ENCODE measurements at regions not wholly inside any gene's neighbourhood (a gene's known extent, or its start where the extent isn't known, plus 50 kb on each side); places are given as distances from the start of the nearest gene placed in this dataset.

GRCh38 chr3:152206243-152206760, 62.4 kb upstream of the MBNL1 start:
- Histone ChIP-seq H3K4me1 (ENCODE audit: control insufficient read depth in 1 of 2, insufficient read depth in 2 of 2, low read length in 2 of 2) (peaks cover 6 to 8% of the 10 kb centered on the region in 2 donors), H3K27ac (ENCODE audit: low read depth in 1 of 2, low read length in 2 of 2) (no peak overlapping the region), H3K36me3 (ENCODE audit: control insufficient read depth in 1 of 2, insufficient read depth in 2 of 2, low read length in 1 of 2) (peaks cover 0 to 3% of the 10 kb centered on the region in 2 donors), H3K4me3 (ENCODE audit: low read length in 2 of 2) (peak overlapping the region in 1 of 2 donors; percentile 26), H3K9me3 (ENCODE audit: control insufficient read depth, low read length) (no peaks in the 10 kb centered on the region), H3K27me3 (ENCODE audit: control insufficient read depth in 1 of 2, insufficient read depth in 2 of 2, low read length in 1 of 2) (no peaks in the 10 kb centered on the region)
- ATAC-seq (ENCODE audit: low FRiP score) (no peak), DNase-seq (no peak)
- WGBS, 2 donors: 99 to 100% methylated on average over 3 of the region's 3 CpGs
- intact Hi-C loops (cut with DNase I): loop anchor here in 1 of 2 donors (10.0 kb wide), 1 partner anchor 132 kb away; no protein-coding TSS in a partner anchor

GRCh38 chr3:152208439-152208838, 60.3 kb upstream of the MBNL1 start:
- intact Hi-C loops (cut with DNase I): loop anchor here in 1 of 2 donors (10.0 kb wide), 1 partner anchor 134 kb away; no protein-coding TSS in a partner anchor
- ATAC-seq (ENCODE audit: low FRiP score) (no peak), DNase-seq (no peak)
- Histone ChIP-seq H3K36me3 (ENCODE audit: control insufficient read depth in 1 of 2, insufficient read depth in 2 of 2, low read length in 1 of 2) (peaks cover 0 to 3% of the 10 kb centered on the region in 2 donors), H3K4me3 (ENCODE audit: low read length in 2 of 2) (no peak overlapping the region), H3K27ac (ENCODE audit: low read depth in 1 of 2, low read length in 2 of 2) (no peak overlapping the region), H3K27me3 (ENCODE audit: control insufficient read depth in 1 of 2, insufficient read depth in 2 of 2, low read length in 1 of 2) (no peaks in the 10 kb centered on the region), H3K9me3 (ENCODE audit: control insufficient read depth, low read length) (no peaks in the 10 kb centered on the region), H3K4me1 (ENCODE audit: control insufficient read depth in 1 of 2, insufficient read depth in 2 of 2, low read length in 2 of 2) (peaks cover 6 to 9% of the 10 kb centered on the region in 2 donors)
- 62 to 73% methylated on average over 2 of the region's 2 CpGs for WGBS, 2 donors

DNA sequence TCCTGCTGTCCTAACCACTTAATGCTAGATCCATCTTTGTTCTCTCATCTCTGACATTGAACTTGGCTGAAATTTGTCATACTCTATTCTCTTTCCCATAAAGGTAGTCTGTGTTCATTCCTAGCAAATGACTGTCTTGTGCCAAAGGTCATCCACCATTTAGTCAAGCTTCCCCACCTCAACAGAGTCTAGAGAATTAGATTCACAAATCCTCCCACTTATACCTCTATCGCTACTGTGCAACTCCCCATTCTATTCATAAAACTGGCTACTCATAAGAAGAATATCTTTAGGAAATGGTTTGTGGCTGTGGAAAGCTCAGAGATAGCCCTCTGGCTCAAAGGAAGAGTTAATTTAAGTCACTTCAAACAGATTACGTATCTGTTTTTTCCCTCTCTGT, 59.7 kb upstream of the MBNL1 start:
- WGBS, 2 donors: 92 to 93% methylated on average over 2 of the region's 2 CpGs
- H3K36me3 ChIP-seq (ENCODE audit: control insufficient read depth in 1 of 2, insufficient read depth in 2 of 2, low read length in 1 of 2): peaks cover 0 to 3% of the 10 kb centered on the region in 2 donors
- H3K27me3 ChIP-seq (ENCODE audit: control insufficient read depth in 1 of 2, insufficient read depth in 2 of 2, low read length in 1 of 2): no peaks in the 10 kb centered on the region
- DNase-seq (no peak), ATAC-seq (ENCODE audit: low FRiP score) (no peak)
- H3K27ac ChIP-seq (ENCODE audit: low read depth in 1 of 2, low read length in 2 of 2): no peak overlapping the region
- H3K4me3 ChIP-seq (ENCODE audit: low read length in 2 of 2): no peak overlapping the region
- H3K9me3 ChIP-seq (ENCODE audit: control insufficient read depth, low read length): no peaks in the 10 kb centered on the region
- intact Hi-C loops (cut with DNase I): loop anchor here in 1 of 2 donors (10.0 kb wide), 1 partner anchor 134 kb away; no protein-coding TSS in a partner anchor
- peaks cover 6 to 9% of the 10 kb centered on the region in 2 donors for H3K4me1 ChIP-seq (ENCODE audit: control insufficient read depth in 1 of 2, insufficient read depth in 2 of 2, low read length in 2 of 2)

GRCh38 chr3:152209776-152210175, 59.0 kb upstream of the MBNL1 start:
- no peak for ATAC-seq (ENCODE audit: low FRiP score)
- H3K27ac ChIP-seq (ENCODE audit: low read depth in 1 of 2, low read length in 2 of 2): no peak overlapping the region
- H3K36me3 ChIP-seq (ENCODE audit: control insufficient read depth in 1 of 2, insufficient read depth in 2 of 2, low read length in 1 of 2): peaks cover 0 to 3% of the 10 kb centered on the region in 2 donors
- no peak for DNase-seq
- H3K4me1 ChIP-seq (ENCODE audit: control insufficient read depth in 1 of 2, insufficient read depth in 2 of 2, low read length in 2 of 2): peaks cover 6 to 9% of the 10 kb centered on the region in 2 donors
- WGBS, 2 donors: 77 to 96% methylated on average over 5 of the region's 5 CpGs
- H3K4me3 ChIP-seq (ENCODE audit: low read length in 2 of 2): no peak overlapping the region
- no peaks in the 10 kb centered on the region for H3K27me3 ChIP-seq (ENCODE audit: control insufficient read depth in 1 of 2, insufficient read depth in 2 of 2, low read length in 1 of 2)
- H3K9me3 ChIP-seq (ENCODE audit: control insufficient read depth, low read length): no peaks in the 10 kb centered on the region
- intact Hi-C loops (cut with DNase I): loop anchor here in 1 of 2 donors (10.0 kb wide), 1 partner anchor 135 kb away; no protein-coding TSS in a partner anchor

DNA sequence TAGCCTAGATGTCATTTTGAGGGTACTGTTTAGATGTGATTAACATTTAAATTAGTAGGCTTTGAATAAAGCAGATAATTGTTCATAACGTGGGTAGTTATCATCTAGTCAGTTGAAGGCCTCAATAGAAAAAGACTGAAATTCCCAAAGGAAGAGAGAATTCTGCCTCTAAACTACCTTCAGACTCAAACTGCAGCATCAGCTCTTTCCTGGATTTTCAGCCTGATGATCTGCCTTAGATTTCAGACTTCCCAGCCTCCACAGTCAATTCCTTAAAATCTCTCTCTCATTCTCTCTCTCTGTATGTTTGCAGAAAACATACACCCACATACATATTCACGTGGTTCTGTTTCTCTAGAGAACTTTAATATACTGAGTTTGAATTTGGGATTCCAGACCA, 58.0 kb upstream of the MBNL1 start:
- WGBS, 2 donors: 79 to 81% methylated on average over 2 of the region's 2 CpGs

DNA sequence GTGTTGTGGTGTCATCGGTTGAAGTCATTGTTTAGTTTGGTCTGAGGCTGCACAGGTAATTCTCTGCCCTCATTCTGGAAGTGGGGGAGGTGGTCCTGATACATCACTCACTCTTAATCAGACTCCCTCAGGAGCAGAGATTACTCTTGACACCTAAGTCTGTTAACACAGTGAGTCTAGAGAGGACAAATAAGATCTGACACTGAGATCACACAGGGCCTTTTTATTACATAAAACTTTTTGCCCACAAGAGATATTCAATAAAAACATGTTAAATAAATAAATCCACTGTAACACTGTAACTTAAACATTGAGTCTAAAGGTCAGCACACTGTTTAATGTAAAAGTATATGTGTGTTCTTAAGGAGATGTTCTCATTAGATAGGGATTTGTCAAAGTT, 57.1 kb upstream of the MBNL1 start:
- intact Hi-C loops (cut with DNase I): no loop called here

More for the DNA sequence above, 58.0 kb upstream of the MBNL1 start:
- Histone ChIP-seq H3K36me3 (ENCODE audit: control insufficient read depth in 1 of 2, insufficient read depth in 2 of 2, low read length in 1 of 2) (peaks cover 0 to 3% of the 10 kb centered on the region in 2 donors), H3K4me3 (ENCODE audit: low read length in 2 of 2) (no peak overlapping the region), H3K9me3 (ENCODE audit: control insufficient read depth, low read length) (no peaks in the 10 kb centered on the region), H3K27ac (ENCODE audit: low read depth in 1 of 2, low read length in 2 of 2) (no peak overlapping the region), H3K27me3 (ENCODE audit: control insufficient read depth in 1 of 2, insufficient read depth in 2 of 2, low read length in 1 of 2) (no peaks in the 10 kb centered on the region), H3K4me1 (ENCODE audit: control insufficient read depth in 1 of 2, insufficient read depth in 2 of 2, low read length in 2 of 2) (peaks cover 6 to 9% of the 10 kb centered on the region in 2 donors)
- intact Hi-C loops (cut with DNase I): no loop called here
- DNase-seq (no peak), ATAC-seq (ENCODE audit: low FRiP score) (no peak)

DNA sequence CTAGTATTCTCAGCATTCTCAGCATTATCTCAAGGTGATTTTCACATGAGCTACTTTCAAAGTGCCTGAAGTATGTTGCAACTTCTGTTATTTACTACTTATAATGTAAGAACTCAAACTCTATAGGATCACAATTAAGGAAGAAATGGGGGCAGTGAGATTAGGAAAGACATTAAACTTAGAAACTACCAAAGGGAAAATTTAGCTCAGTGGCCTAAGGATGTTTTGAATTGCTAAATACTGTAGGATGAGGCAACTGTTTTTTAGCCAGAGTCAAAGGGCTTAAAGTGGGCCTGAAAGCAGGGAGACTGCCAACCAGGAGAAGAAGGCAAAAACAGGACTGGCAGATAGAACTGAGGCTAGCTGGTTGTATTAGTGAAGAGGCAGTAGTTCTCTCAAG, 55.5 kb upstream of the MBNL1 start:
- H3K4me3 ChIP-seq (ENCODE audit: low read length in 2 of 2): no peak overlapping the region
- H3K27me3 ChIP-seq (ENCODE audit: control insufficient read depth in 1 of 2, insufficient read depth in 2 of 2, low read length in 1 of 2): no peaks in the 10 kb centered on the region
- intact Hi-C loops (cut with DNase I): no loop called here
- ATAC-seq (ENCODE audit: low FRiP score) (no peak), DNase-seq (no peak)
- H3K36me3 ChIP-seq (ENCODE audit: control insufficient read depth in 1 of 2, insufficient read depth in 2 of 2, low read length in 1 of 2): peaks cover 0 to 3% of the 10 kb centered on the region in 2 donors
- peaks cover 4 to 7% of the 10 kb centered on the region in 2 donors for H3K4me1 ChIP-seq (ENCODE audit: control insufficient read depth in 1 of 2, insufficient read depth in 2 of 2, low read length in 2 of 2)
- H3K9me3 ChIP-seq (ENCODE audit: control insufficient read depth, low read length): no peaks in the 10 kb centered on the region
- peak overlapping the region in 1 of 2 donors; percentile 78 for H3K27ac ChIP-seq (ENCODE audit: low read depth in 1 of 2, low read length in 2 of 2)

More for the DNA sequence above, 57.1 kb upstream of the MBNL1 start:
- no peaks in the 10 kb centered on the region for H3K9me3 ChIP-seq (ENCODE audit: control insufficient read depth, low read length)
- DNase-seq (no peak), ATAC-seq (ENCODE audit: low FRiP score) (no peak)
- peaks cover 0 to 3% of the 10 kb centered on the region in 2 donors for H3K36me3 ChIP-seq (ENCODE audit: control insufficient read depth in 1 of 2, insufficient read depth in 2 of 2, low read length in 1 of 2)
- no peak overlapping the region for H3K4me3 ChIP-seq (ENCODE audit: low read length in 2 of 2)
- H3K27ac ChIP-seq (ENCODE audit: low read depth in 1 of 2, low read length in 2 of 2): peak overlapping the region in 1 of 2 donors; percentile 14
- H3K27me3 ChIP-seq (ENCODE audit: control insufficient read depth in 1 of 2, insufficient read depth in 2 of 2, low read length in 1 of 2): no peaks in the 10 kb centered on the region
- 94 to 99% methylated on average over 1 of the region's 1 CpG for WGBS, 2 donors
- H3K4me1 ChIP-seq (ENCODE audit: control insufficient read depth in 1 of 2, insufficient read depth in 2 of 2, low read length in 2 of 2): peaks cover 6 to 7% of the 10 kb centered on the region in 2 donors

- intact Hi-C loops (cut with DNase I): no loop called here
- DNase-seq: no peak
- Histone ChIP-seq H3K27me3 (ENCODE audit: control insufficient read depth in 1 of 2, insufficient read depth in 2 of 2, low read length in 1 of 2) (no peaks in the 10 kb centered on the region), H3K36me3 (ENCODE audit: control insufficient read depth in 1 of 2, insufficient read depth in 2 of 2, low read length in 1 of 2) (peaks cover 0 to 1% of the 10 kb centered on the region in 2 donors), H3K9me3 (ENCODE audit: control insufficient read depth, low read length) (no peaks in the 10 kb centered on the region), H3K4me1 (ENCODE audit: control insufficient read depth in 1 of 2, insufficient read depth in 2 of 2, low read length in 2 of 2) (peaks cover 2 to 7% of the 10 kb centered on the region in 2 donors), H3K27ac (ENCODE audit: low read depth in 1 of 2, low read length in 2 of 2) (peak overlapping the region in 1 of 2 donors; percentile 49), H3K4me3 (ENCODE audit: low read length in 2 of 2) (no peak overlapping the region)
- ATAC-seq (ENCODE audit: low FRiP score): no peak
- WGBS, 2 donors: 37 to 44% methylated on average over 1 of the region's 1 CpG
Measured at GRCh38 chr3:152213938-152214337, 54.8 kb upstream of the MBNL1 start.

Measured in aorta (tissue), 5 donors.